ENCODE measurements at regions not wholly inside any gene's neighbourhood (a gene's known extent, or its start where the extent isn't known, plus 50 kb on each side); places are given as distances from the start of the nearest gene placed in this dataset.

- FAIRE-seq (no peak), DNase-seq (ENCODE audit: low read depth in 1 of 2, low spot score in 2 of 2) (no peak)
- Histone ChIP-seq H4K8ac (ENCODE audit: extremely low read depth, insufficient read depth, low read length) (no peak overlapping the region), H2BK12ac (ENCODE audit: low read depth, low read length) (no peak overlapping the region; the same call in 1 of the 2 replicates), H3K23me2 (ENCODE audit: low read depth, low read length) (peaks cover 2% of the 10 kb centered on the region; the same call in 1 of the 2 replicates), H3K79me1 (ENCODE audit: low read depth, low read length) (no peaks in the 10 kb centered on the region), H4K5ac (ENCODE audit: insufficient read length, low read depth, low read length) (no peak overlapping the region), H2BK15ac (ENCODE audit: low read length) (no peak overlapping the region), H3K9me3 (ENCODE audit: insufficient read depth in 2 of 2, low read depth in 1 of 2, low read length in 1 of 2) (no peaks in the 10 kb centered on the region), H3K79me2 (ENCODE audit: control insufficient read depth in 1 of 2, insufficient read depth in 2 of 2, low read length in 2 of 2) (no peaks in the 10 kb centered on the region), H3K14ac (ENCODE audit: insufficient read length) (no peak overlapping the region), H3K9ac (replicated peaks in 1 of 4; ENCODE audit: extremely low read depth in 1 of 4, low read depth in 3 of 4, low read length in 3 of 4) (no peak overlapping the region), H2AK5ac (ENCODE audit: low read depth, low read length) (no peak overlapping the region), H2AFZ (ENCODE audit: low read length) (no peak overlapping the region), H2BK5ac (ENCODE audit: low read depth, low read length) (no peak overlapping the region), H3K23ac (ENCODE audit: insufficient read length) (no peak overlapping the region), H3K27me3 (replicated peaks in 1 of 4; ENCODE audit: control insufficient read depth in 3 of 4, extremely low read depth in 1 of 4, insufficient read depth in 3 of 4, low read length in 3 of 4) (no peaks in the 10 kb centered on the region), H2BK20ac (ENCODE audit: low read length) (no peak overlapping the region), H2BK120ac (replicated peaks; ENCODE audit: low read depth, low read length) (no peak overlapping the region), H3K18ac (ENCODE audit: extremely low read depth, low read length) (no peak overlapping the region), H3K36me3 (ENCODE audit: control insufficient read depth in 2 of 4, insufficient read depth in 4 of 4, low read length in 3 of 4) (no peaks in the 10 kb centered on the region), H3K27ac (ENCODE audit: low read depth, low read length) (no peak overlapping the region), H3K4ac (replicated peaks; ENCODE audit: insufficient read length, low read depth, low read length) (no peak overlapping the region), H4K91ac (replicated peaks; ENCODE audit: insufficient read length, low read length) (no peak overlapping the region), H3K4me3 (ENCODE audit: extremely low read depth in 1 of 4, insufficient read depth in 2 of 4, low read depth in 3 of 4, low read length in 4 of 4) (no peak overlapping the region), H3K56ac (replicated peaks; ENCODE audit: insufficient read length, low read depth, low read length) (no peak overlapping the region), H3K4me1 (replicated peaks in 1 of 4; ENCODE audit: control insufficient read depth in 3 of 4, insufficient read depth in 4 of 4, low read length in 3 of 4) (peaks cover 0 to 3% (median 0%) of the 10 kb centered on the region in 4 experiments; a peak in 1 of 7 replicates), H4K20me1 (replicated peaks in 1 of 2; ENCODE audit: control insufficient read depth in 1 of 2, insufficient read depth in 2 of 2, low read length in 2 of 2) (no peaks in the 10 kb centered on the region), H3K4me2 (ENCODE audit: insufficient read depth in 1 of 2, low read depth in 2 of 2, low read length in 2 of 2) (no peak overlapping the region)
- no peak for TF ChIP-seq SRF (IDR thresholded peaks at IDR 0.05; ENCODE audit: low read depth, low read length)
- TF ChIP-seq KDM1A (IDR thresholded peaks at IDR 0.05; ENCODE audit: borderline replicate concordance, low read length), result no peak
- peak; percentile 53; the same call in 1 of the 2 replicates for TF ChIP-seq YY1 (IDR thresholded peaks at IDR 0.05; ENCODE audit: low read depth, low read length)
- ChIA-PET POLR2A (ENCODE audit: partially characterized antibody) (interaction anchor here (1.4 kb wide), 1 partner anchor 13 kb away, joined by 3 read pairs; no protein-coding TSS in a partner anchor), CTCF (ENCODE audit: partially characterized antibody) (interaction anchor here (1.2 kb wide), 1 partner anchor 9 kb away, joined by 3 read pairs; no protein-coding TSS in a partner anchor)
- whole genome bisulfite sequencing, 2 experiments (ENCODE audit: extremely low coverage in 1 of 2, insufficient coverage in 1 of 2, insufficient read length in 1 of 2, insufficient replicate concordance in 2 of 2, low coverage in 1 of 2, low lambda C conversion rate in 2 of 2, missing lambda C conversion rate in 1 of 2), result 91% methylated on average over 3 of the region's 3 CpGs; no CpG with 5 or more reads in 1 of the 2 experiments
Observed at GRCh38 chr14:22285991-22286390, 303.0 kb downstream of the DAD1 start.
